ENCODE measurements at regions not wholly inside any gene's neighbourhood (a gene's known extent, or its start where the extent isn't known, plus 50 kb on each side); places are given as distances from the start of the nearest gene placed in this dataset.

DNA sequence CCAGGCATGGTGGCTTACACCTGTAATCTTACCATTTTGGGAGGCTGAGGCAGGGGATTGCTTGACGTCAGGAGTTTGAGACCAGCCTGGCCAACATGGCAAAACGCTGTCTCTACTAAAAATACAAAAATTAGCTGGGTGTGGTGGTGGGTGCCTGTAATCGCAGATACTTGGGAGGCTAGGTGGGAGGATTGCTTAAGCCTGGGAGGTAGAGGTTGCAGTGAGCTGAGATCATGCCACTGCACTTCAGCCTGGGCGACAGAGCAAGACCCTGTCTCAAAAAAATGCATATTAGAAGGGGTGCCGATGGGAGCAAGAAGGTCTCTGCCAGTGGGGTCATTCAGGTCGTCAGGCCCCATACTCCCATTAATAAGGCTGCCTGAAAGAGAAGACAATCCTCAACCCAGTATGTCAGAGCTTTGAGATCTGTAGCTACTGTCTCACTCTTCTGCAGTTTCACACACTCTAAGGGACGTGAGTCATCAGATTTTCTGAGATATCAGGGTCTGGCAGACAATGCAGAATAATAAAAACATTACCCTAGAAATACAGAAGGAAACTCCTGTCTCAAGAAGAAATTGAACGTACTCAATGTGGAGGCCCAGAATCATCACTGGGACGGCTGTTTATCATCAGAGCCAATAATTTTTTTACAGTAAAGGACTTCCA lies 176.7 kb upstream of the FAT1 start:
- no peaks in the 10 kb centered on the region for H3K27me3 Mint-ChIP-seq (ENCODE audit: low read depth in 3 of 3)
- Histone ChIP-seq H3K9ac (ENCODE audit: insufficient read depth, low read length, poor library complexity, severe bottlenecking) (no peak overlapping the region), H3K4me3 (replicated peaks in 1 of 3; ENCODE audit: low read depth in 2 of 3, low read length in 3 of 3) (no peak overlapping the region), H3K79me2 (ENCODE audit: insufficient read depth, low read length) (no peaks in the 10 kb centered on the region), H3K4me2 (replicated peaks; ENCODE audit: extremely low read depth, low read length, poor library complexity, severe bottlenecking) (no peak overlapping the region), H3K27ac (ENCODE audit: low read depth in 1 of 2, low read length in 2 of 2) (no peak overlapping the region), H2AFZ (ENCODE audit: insufficient read depth, low read depth, low read length, poor library complexity, severe bottlenecking) (no peak overlapping the region), H3K36me3 (replicated peaks in 1 of 2; ENCODE audit: control insufficient read depth in 1 of 2, insufficient read depth in 2 of 2, low read length in 2 of 2) (no peaks in the 10 kb centered on the region), H4K20me1 (ENCODE audit: insufficient read depth, low read length) (no peaks in the 10 kb centered on the region), H3K4me1 (ENCODE audit: control insufficient read depth in 1 of 2, insufficient read depth in 2 of 2, low read length in 2 of 2) (no peaks in the 10 kb centered on the region), H3K27me3 (ENCODE audit: control insufficient read depth in 2 of 2, insufficient read depth in 2 of 2, low read length in 2 of 2) (no peaks in the 10 kb centered on the region), H3K9me3 (replicated peaks in 1 of 2; ENCODE audit: control insufficient read depth in 1 of 2, insufficient read depth in 1 of 2, low read length in 2 of 2) (peaks cover 6 to 10% of the 10 kb centered on the region in 2 donors)
- H3K27ac Mint-ChIP-seq = no peak overlapping the region
- H3K9me3 Mint-ChIP-seq = peaks cover 5 to 18% (median 8%) of the 10 kb centered on the region in 7 donors
- DNase-seq = no peak
- TF ChIP-seq, protein P1, sequence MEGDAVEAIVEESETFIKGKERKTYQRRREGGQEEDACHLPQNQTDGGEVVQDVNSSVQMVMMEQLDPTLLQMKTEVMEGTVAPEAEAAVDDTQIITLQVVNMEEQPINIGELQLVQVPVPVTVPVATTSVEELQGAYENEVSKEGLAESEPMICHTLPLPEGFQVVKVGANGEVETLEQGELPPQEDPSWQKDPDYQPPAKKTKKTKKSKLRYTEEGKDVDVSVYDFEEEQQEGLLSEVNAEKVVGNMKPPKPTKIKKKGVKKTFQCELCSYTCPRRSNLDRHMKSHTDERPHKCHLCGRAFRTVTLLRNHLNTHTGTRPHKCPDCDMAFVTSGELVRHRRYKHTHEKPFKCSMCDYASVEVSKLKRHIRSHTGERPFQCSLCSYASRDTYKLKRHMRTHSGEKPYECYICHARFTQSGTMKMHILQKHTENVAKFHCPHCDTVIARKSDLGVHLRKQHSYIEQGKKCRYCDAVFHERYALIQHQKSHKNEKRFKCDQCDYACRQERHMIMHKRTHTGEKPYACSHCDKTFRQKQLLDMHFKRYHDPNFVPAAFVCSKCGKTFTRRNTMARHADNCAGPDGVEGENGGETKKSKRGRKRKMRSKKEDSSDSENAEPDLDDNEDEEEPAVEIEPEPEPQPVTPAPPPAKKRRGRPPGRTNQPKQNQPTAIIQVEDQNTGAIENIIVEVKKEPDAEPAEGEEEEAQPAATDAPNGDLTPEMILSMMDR (IDR thresholded peaks at IDR 0.05) = no peak
- H3K4me3 Mint-ChIP-seq = no peak overlapping the region
- no peaks in the 10 kb centered on the region for H3K4me1 Mint-ChIP-seq
- no peaks in the 10 kb centered on the region for H3K36me3 Mint-ChIP-seq
- 90% methylated on average over 2 of the region's 9 CpGs for WGBS (ENCODE audit: insufficient coverage)
- intact Hi-C loops (cut with micrococcal nuclease) = no loop called here

DNA sequence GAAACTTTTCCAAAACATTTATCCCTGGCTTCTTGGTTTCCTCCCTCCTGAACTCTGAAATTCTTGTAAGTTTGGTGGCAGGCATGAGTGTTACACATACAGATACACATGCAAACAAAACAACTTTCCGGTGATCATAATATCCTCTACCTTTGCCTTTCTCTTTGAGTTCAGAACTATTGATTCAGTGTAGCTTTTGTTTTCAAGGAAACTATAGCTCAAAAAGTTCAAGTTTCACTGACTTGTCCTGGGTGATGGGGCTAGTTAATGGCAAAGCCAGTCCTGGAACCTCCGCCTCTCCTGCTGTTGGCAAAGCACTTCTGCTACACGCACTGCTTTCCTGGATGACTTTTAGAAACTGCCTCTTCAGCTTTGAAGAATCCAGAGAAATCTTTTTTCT lies 177.3 kb upstream of the FAT1 start:
- H3K9me3 Mint-ChIP-seq = peaks cover 4 to 18% (median 10%) of the 10 kb centered on the region in 7 donors
- no peaks in the 10 kb centered on the region for H3K27me3 Mint-ChIP-seq (ENCODE audit: low read depth in 3 of 3)

More for the DNA sequence above, 177.3 kb upstream of the FAT1 start:
- H3K27me3 ChIP-seq (ENCODE audit: control insufficient read depth in 2 of 2, insufficient read depth in 2 of 2, low read length in 2 of 2) = no peaks in the 10 kb centered on the region
- H3K4me3 ChIP-seq (replicated peaks in 1 of 3; ENCODE audit: low read depth in 2 of 3, low read length in 3 of 3) = no peak overlapping the region
- no peak overlapping the region for H3K27ac Mint-ChIP-seq
- H4K20me1 ChIP-seq (ENCODE audit: insufficient read depth, low read length) = no peaks in the 10 kb centered on the region
- no peak overlapping the region for H3K9ac ChIP-seq (ENCODE audit: insufficient read depth, low read length, poor library complexity, severe bottlenecking)
- WGBS (ENCODE audit: insufficient coverage) = 100% methylated on average over 2 of the region's 3 CpGs
- H3K9me3 ChIP-seq (replicated peaks in 1 of 2; ENCODE audit: control insufficient read depth in 1 of 2, insufficient read depth in 1 of 2, low read length in 2 of 2) = peaks cover 10 to 12% of the 10 kb centered on the region in 2 donors
- no peak overlapping the region for H2AFZ ChIP-seq (ENCODE audit: insufficient read depth, low read depth, low read length, poor library complexity, severe bottlenecking)
- H3K4me2 ChIP-seq (replicated peaks; ENCODE audit: extremely low read depth, low read length, poor library complexity, severe bottlenecking) = no peak overlapping the region
- intact Hi-C loops (cut with micrococcal nuclease) = no loop called here
- H3K4me1 Mint-ChIP-seq = no peaks in the 10 kb centered on the region
- no peaks in the 10 kb centered on the region for H3K36me3 ChIP-seq (replicated peaks in 1 of 2; ENCODE audit: control insufficient read depth in 1 of 2, insufficient read depth in 2 of 2, low read length in 2 of 2)
- no peaks in the 10 kb centered on the region for H3K36me3 Mint-ChIP-seq
- H3K4me3 Mint-ChIP-seq = no peak overlapping the region
- no peak overlapping the region for H3K27ac ChIP-seq (ENCODE audit: low read depth in 1 of 2, low read length in 2 of 2)
- H3K4me1 ChIP-seq (ENCODE audit: control insufficient read depth in 1 of 2, insufficient read depth in 2 of 2, low read length in 2 of 2) = no peaks in the 10 kb centered on the region
- H3K79me2 ChIP-seq (ENCODE audit: insufficient read depth, low read length) = no peaks in the 10 kb centered on the region
- DNase-seq = no peak
- TF ChIP-seq, protein P1 (IDR thresholded peaks at IDR 0.05) = no peak
